ENCODE measurements at regions not wholly inside any gene's neighbourhood (a gene's known extent, or its start where the extent isn't known, plus 50 kb on each side); places are given as distances from the start of the nearest gene placed in this dataset.

- DNase-seq (ENCODE audit: low read depth in 4 of 4, low spot score in 2 of 4), result no peak
Observed at GRCh38 chr20:50369225-50370035, 140.8 kb upstream of the PTPN1 start.

DNA sequence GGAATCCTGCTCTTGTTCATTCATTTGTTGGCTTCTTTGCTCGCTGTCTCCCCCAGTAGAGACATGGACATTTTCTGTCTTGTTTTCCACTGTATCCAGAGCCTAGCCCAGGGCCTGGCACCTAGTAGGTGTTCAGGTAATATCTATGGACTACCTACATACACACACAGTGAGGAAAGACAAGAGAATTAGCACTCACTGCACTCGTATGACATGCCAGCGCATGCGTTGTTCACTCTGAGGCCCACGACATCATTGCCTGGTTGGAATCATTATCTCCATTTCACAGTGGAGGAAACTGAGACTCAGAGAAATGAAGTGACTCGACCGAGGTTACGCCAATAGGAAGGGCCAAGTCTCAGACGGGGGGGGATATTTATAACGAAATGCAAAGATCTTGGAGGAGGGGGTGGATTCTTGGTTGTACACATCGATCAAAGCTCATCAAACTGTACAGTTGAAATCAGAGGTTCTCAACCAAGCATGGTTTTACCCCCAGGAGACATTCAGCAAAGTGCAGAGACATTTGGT is 140.1 kb upstream of the PTPN1 start:
- DNase-seq (ENCODE audit: low read depth in 4 of 4, low spot score in 2 of 4), result no peak

DNA sequence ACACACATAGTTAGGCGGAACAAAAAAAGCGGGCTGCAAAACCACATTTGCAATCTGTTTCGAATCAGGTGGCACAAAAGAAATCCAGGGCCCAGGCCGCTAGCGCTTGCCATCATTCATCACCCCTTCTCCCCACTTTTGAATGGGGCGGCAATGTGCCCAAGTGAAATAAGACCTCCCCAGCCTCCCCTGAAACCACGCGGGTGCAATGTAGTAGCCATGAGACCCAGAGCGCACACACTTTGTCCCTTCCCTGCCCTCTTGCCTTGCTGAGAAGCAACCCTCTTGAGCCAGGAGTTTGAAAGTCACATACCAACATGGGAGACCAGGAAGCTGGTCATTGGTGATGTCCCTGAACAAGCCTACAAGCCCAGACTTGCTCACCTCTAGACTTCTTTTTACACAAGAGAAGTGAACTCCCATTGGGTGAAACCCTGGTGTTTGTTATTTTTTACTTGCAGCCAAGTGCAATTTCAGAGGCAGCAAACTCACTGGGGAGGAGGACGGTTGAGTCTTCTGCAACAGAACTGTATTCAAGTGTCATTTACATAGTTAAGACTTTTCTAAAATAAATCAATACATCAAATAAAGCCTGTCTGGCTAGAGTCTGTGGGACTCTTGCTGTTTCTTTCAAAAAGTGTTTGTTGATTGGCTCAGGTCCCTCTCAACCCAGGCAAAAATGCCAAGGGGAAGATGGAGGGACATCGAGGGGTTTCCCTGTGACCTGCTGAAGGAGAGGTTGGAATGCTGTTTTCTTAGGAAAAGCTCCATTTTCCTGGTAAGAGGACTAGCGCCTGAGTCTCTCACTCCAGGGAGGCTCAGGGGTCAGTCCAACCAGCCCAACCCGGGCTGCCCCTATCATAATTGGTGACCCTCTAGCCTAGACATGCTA is 138.1 kb upstream of the PTPN1 start:
- no peak for DNase-seq (ENCODE audit: low read depth in 4 of 4, low spot score in 2 of 4)

DNA sequence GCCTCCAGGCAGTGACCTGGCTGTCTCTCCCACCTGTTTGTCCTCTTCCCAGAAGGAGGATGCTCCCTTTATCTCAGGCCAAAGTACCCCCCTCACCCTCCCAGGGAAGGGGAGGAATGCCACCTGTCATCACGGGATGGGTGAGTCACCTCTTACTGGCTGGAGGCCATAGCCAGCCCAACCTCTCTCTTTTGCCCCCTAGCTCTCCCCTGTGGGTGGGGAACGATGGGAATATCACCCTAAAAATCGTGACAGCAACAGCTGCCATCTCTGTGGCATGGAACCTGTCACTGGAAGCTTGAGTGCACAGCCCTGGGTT is 137.5 kb upstream of the PTPN1 start:
- DNase-seq (ENCODE audit: low read depth in 4 of 4, low spot score in 2 of 4), result no peak

DNA sequence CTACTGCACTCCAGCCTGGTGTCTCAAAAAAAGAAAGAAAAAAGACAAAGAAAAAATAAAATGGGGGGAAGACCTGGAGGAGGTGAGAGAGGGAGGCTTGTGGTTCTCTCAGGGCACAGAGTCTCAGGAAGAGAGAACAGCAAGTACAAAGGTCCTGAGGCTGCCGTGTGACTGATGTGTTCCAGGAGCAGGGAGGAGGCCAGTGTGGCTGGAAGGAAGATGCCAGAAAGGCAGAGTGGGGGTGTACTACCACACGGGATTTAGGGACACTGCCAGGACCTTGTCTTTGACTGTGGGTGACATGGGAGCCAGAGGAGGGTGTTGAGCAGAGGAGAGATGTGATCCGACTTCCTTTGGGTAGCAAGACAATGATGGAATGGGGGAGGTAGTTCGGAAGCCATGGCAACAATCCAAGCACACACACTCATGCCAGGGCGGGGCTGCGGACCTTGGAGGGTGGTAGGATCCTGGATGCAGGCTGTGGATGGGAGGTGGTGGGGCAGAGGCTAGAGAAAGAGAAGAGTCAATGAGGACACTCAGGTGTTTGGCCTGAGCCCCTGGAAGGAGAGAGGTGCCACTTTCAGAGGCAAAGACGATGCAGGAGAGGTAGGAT is 136.4 kb upstream of the PTPN1 start:
- DNase-seq (ENCODE audit: low read depth in 4 of 4, low spot score in 2 of 4), result no peak

DNA sequence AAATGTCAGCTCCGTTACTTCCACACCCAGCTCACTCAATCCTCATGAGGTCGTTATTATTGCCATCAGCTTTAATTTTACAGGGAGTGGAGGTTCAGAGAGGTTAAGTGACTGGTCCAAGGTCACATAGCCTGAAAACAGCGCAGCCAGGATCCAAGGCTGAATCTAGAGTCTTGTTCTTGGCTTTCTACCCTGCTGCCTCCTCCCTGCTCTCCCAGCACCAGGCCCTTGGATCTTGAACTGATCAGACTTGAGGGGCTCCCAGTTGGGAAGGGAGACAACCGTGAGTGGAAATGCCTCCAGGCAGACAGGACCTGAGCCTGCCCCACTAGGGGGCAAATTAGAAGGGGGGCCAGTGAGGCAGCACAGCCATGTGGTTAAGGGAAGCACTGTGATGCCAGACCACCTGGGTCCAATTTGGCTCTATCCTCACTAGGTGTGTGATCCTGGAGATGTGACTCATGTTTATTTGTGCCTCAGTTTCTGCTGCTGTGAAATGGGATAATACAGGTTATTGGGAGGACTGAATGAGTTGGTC is 135.6 kb upstream of the PTPN1 start:
- DNase-seq (ENCODE audit: low read depth in 4 of 4, low spot score in 2 of 4), result no peak

- no peak for DNase-seq (ENCODE audit: low read depth in 4 of 4, low spot score in 2 of 4)
Observed at GRCh38 chr20:50376179-50376887, 133.8 kb upstream of the PTPN1 start.

DNA sequence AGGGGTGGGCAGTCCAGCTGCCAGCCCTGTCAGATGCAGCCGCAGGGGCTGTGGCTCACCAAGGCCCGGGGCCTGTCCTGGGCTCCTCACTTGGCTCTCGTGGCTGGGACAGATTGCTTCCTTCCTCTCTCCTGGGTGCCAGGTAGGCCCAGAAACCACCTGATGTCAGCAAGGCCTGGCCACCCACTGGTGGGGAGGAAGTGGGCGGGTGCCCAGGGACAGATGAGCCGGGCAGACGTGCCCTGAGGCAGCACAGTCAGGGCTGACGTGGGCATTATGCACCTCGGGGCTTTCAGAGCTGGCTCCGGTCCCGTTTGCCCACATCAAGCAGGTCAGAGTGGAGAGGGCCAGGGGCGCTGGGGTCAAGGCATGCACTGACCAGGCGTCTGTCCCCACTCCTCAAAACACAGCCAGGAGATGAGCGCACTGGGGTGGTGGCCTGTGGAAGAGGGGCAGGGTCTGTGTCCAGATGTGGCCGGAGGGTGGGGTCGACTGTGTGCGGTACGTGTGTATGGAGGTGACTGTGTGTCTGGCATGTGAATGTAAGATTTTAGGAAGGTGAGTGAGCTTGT is 133.2 kb upstream of the PTPN1 start:
- no peak for DNase-seq (ENCODE audit: low read depth in 4 of 4, low spot score in 2 of 4)

- DNase-seq (ENCODE audit: low read depth in 4 of 4, low spot score in 2 of 4), result no peak
Observed at GRCh38 chr20:50378170-50379000, 131.8 kb upstream of the PTPN1 start.

DNA sequence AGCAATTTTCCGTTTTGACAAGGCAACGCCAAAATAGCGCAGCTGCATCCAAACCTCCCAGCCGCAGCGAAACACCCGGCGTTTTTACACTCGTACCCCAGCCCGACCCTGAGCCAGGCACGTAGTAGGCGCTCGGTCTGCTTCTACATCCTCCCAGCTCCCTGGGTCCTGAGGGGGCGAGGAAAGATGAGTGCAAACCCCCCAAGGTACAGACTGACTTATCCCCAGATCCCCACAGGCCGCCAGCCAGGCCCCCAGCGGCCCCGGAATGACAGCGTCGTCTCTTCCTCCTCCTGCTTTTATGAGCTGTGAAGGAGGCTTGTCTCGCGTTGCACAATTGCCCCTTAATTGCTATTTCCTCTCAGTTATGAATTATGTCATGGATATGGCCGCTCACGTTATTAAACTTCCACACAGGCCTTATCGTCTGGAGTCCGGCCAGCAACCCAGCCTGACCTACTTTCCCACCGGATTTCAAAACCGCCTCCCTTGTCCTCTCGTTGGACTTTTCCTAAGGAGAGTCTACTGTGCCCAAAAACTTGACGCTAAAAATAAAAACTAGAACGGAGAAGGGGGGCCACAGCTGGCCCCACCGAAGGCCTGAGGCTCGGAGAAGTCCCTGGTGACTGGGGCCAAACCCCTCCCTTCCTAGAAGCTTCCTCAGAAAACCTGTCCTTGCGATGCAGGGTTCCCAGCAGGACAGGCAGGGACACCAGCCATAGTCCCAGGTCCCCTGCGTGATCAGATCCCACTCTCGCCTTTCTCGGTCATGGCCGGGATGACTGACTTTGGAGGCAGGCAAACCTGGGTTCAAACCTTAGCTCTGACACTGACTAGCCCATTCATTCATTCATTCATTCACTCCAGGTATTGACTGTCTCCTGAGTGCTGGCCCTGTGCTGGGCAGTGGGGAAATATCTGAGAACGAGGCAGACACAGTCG is 130.9 kb upstream of the PTPN1 start:
- DNase-seq (ENCODE audit: low read depth in 4 of 4, low spot score in 2 of 4), result peak in 2 of 4 donors; percentile 34 to 60

DNA sequence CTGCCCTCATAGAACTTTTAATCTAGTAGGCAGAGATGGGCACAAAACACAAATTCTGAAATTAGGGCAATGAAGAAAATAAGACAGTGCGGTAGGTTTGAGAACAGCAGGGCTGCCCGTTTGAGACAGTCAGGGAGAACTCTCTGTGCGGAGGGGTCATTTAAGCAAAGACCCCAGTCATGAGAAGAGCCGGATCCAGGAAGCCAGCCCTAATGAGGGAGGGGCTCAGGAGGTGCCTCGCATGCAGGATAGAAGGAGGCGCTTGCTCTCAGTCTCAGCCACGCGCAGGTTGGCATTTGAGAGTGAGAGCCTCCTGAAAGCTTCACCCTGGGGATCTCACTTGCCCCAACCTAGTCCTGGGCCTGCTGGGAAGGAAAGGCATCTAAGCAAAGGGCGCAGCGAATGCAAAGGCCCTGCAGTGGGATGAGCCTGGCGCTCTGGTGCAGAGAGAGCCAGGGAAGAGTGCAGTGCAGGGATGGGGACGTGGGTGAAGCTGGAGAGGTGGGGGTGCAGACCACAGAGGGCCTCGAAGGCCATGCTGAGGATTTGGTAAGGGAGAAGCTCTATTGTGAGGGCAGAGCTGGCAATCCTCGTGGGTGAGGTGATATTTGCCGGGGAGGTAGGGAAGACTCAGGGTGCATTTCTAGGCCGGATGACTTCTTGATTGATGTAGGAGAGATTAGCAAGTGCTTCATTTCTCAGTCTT is 130.0 kb upstream of the PTPN1 start:
- DNase-seq (ENCODE audit: low read depth in 4 of 4, low spot score in 2 of 4), result no peak

GRCh38 chr20:50380697-50381040 is 129.5 kb upstream of the PTPN1 start:
- DNase-seq (ENCODE audit: low read depth in 4 of 4, low spot score in 2 of 4), result no peak

- no peak for DNase-seq (ENCODE audit: low read depth in 4 of 4, low spot score in 2 of 4)
Observed at GRCh38 chr20:50381075-50381732, 129.0 kb upstream of the PTPN1 start.

DNA sequence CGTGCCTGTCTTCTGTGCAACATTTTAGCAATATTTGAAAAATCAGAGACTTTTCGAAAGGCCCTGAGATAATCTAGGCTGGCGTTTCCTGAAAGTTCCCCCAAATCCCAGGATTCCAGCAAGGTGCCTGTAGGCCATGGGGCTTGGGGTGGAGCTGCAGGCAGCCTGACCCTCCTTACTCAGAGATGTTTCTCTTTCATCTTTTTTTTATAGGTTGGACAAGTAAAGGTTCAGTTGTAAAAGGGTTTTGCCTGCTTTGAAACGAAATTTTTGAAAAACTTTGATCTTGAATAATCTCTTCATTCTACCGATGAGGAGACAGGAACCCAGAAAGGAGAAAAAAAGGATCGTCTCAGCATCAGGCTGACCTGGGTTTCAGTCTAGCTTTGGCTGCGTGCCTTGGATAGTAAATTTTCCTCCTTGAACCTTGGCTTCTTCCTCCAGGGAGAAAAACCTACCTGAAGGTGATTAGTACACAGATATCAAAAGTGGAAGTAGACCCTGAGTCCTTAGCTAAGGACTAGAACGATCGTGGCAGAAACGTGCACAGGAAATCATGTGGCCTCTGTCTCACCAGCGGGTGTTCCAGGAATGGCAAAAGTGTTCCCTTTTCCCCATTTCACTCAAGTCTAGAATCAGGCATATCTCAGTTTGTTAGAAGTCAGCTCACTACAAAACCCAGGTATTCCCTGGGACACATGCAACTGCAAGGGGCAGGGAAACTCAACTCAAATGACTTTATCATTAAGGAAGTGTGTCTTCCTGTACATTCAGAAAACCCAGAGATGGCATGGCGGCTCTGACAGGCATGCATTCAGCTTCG is 128.2 kb upstream of the PTPN1 start:
- no peak for DNase-seq (ENCODE audit: low read depth in 4 of 4, low spot score in 2 of 4)

GRCh38 chr20:50385733-50386640 is 124.2 kb upstream of the PTPN1 start:
- DNase-seq (ENCODE audit: low read depth in 4 of 4, low spot score in 2 of 4), result no peak

All from left renal cortex interstitium (tissue), 4 donors.